Stimulated activated CD8-positive, alpha-beta memory T cell treated with anti-CD3 and anti-CD28 coated beads, Interleukin-4, amount 100 ng/mL, for 24 hours (primary cell): ENCODE measurements at regions not wholly inside any gene's neighbourhood (a gene's known extent, or its start where the extent isn't known, plus 50 kb on each side); places are given as distances from the start of the nearest gene placed in this dataset.
"Not testable (repeated sequence)": the region's sequence is repeated elsewhere in the genome, so short reads cannot be mapped to it uniquely, and the experiment has no call there.

Experiments
- DNase-seq: peaks from one replicate; pipeline ENCODE4 v3.0.0-alpha.2; 2020; ENCODE audit warnings: low read depth

DNA sequence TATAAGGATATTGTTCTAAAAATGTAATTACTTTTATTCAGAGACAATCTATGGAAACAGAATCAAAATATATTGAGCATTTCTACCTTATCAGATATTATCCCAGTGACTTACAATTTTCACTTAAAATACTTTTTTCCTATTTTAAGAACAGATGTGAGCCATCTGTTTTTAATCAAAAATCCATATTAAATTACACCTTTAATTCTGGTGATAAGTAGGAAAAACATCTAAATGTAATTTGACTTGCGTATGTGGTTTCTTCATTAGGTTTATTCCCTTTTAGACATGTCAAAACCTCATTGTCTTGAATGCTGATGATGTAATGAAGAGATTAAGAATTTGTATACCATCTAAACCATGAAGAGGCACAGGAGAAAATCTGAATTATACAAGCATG is 1118.8 kb upstream of the TMPRSS15 start:
- no peak for DNase-seq

DNA sequence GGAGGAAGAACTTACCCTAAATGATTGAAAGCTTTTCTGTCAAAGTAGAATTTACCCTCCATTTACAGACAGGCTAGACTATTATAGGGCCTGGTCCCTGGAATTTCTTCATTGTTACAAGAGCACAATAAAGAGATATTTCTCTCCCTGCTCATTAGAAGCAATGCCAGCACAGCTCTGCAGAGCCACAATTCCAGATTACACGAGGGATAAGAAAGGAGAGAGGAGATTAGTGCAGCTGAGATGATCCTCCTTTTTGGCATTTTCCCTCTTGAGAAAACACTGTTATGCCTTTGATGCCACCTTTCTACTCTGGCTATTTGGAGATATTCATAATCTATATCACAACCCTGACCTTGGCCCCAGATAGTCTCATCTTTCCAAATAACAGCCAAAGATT is 1119.5 kb upstream of the TMPRSS15 start:
- DNase-seq: no peak

DNA sequence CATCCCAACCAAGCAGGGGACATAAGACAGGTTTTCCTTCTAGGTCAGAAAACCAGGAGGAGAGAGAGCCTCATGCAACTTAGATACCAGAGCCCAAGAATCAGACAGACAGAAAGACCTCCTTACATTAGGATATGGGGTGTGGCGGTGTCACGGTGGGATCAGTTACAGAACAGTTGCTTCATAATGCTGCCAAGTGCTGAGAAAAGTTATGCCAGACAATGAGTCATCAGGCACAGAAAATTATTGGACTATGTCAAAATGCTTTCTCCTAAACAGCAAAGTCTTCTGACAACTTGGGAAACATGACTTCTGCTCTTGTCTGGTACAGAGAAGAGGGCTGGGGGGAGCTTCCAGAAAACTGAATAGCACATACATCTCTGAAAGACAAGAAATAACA is 1120.2 kb upstream of the TMPRSS15 start:
- DNase-seq: no peak

GRCh38 chr21:19529031-19529430 is 1125.4 kb upstream of the TMPRSS15 start:
- no peak for DNase-seq

DNA sequence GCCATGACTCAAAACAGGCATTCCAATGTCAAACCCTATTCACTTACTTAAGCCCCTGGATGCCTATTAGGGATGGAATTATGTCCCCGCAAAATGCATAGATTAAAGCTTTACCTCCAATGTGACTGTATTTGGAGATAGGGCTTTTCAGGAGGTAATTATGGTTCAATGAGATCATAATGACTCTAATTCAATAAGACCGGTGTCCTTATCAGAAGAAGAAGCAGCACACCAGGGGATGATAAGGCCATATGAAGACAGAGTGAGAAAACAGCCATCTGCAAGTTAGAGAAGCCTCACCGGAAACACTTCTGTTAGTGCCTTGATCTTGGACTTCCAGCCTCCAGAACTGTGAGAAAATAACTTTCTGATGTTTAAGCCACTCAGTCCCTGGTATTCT is 1131.8 kb upstream of the TMPRSS15 start:
- DNase-seq: no peak

- no peak for DNase-seq
Measured at GRCh38 chr21:19537116-19537515, 1133.5 kb upstream of the TMPRSS15 start.

GRCh38 chr21:19540287-19540686 is 1136.7 kb upstream of the TMPRSS15 start:
- no peak for DNase-seq

- DNase-seq: no peak
Measured at GRCh38 chr21:19541602-19542001, 1138.0 kb upstream of the TMPRSS15 start.

- not testable (repeated sequence) for DNase-seq
Measured at GRCh38 chr21:19544493-19544892, 1140.9 kb upstream of the TMPRSS15 start.

- DNase-seq: no peak
Measured at GRCh38 chr21:19547951-19548840, 1144.6 kb upstream of the TMPRSS15 start.

GRCh38 chr21:19553919-19554615 is 1150.5 kb upstream of the TMPRSS15 start:
- DNase-seq: no peak

DNA sequence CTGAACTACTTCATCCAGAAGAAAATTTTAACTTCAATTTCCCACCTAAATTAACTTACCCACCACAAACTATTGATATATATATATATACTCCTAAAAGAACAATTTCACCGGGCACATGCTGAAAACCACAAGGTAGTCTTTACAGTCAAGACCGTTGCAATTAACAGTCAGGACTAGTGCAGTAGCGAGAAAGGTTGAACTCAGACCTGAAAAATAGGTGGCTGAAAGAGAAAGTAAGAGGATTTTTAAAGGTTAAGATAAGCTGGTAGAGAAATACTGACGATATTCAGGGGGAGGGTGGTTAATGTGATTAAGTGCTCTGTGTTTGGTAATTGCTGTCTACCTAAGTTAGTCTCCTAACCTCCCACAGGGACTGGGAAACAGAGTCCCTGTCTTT is 1153.5 kb upstream of the TMPRSS15 start:
- no peak for DNase-seq

- DNase-seq: no peak
Measured at GRCh38 chr21:19557488-19557887, 1153.9 kb upstream of the TMPRSS15 start.

GRCh38 chr21:19565587-19565986 is 1162.0 kb upstream of the TMPRSS15 start:
- no peak for DNase-seq

DNA sequence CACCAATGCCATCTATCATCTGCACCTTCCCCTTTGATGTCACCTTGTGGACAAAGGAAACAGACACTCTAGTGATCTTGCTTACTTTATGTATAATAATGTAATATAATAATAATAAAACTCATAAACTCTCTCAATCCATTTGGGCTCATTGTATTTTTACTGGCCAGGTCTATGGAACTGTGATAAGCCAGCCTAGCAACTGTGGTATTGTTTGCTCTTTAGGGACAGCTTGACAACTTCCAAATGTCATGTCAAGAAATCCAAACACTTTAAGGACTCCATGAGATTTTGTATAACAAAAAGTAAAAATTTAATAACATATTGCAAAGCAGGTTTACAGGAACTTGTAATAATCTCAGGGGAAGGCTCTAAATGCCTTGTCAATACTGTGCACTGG is 1163.4 kb upstream of the TMPRSS15 start:
- DNase-seq: no peak

GRCh38 chr21:19577381-19577780 is 1173.8 kb upstream of the TMPRSS15 start:
- DNase-seq: no peak

- no peak for DNase-seq
Measured at GRCh38 chr21:19590044-19590443, 1186.5 kb upstream of the TMPRSS15 start.

DNA sequence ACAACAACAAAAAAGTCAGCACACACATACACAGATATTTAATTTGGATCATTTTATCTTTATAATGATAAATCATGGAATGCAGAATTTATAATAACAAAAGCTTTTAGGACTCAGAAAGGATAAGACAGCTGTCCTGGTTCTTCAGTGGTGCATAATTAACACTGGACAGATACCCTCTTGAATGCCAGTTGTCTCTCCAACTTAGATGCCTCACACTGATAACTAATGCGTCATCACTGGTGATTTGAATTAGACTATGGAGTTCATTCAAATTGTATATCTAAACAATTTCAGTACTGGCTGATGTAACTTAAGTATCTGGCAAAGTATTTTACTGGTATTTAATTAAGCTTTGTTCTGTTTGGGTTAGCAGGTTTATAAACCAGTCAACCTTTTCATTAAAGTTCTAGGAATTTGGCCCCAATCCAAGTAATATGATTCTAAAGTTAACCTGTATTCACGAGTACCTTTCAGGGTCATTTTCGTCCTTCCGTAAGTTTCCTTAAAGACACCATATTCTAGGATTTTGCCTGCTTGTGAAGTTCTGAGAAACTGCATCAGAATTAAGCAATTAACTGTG is 1199.5 kb upstream of the TMPRSS15 start:
- no peak for DNase-seq

DNA sequence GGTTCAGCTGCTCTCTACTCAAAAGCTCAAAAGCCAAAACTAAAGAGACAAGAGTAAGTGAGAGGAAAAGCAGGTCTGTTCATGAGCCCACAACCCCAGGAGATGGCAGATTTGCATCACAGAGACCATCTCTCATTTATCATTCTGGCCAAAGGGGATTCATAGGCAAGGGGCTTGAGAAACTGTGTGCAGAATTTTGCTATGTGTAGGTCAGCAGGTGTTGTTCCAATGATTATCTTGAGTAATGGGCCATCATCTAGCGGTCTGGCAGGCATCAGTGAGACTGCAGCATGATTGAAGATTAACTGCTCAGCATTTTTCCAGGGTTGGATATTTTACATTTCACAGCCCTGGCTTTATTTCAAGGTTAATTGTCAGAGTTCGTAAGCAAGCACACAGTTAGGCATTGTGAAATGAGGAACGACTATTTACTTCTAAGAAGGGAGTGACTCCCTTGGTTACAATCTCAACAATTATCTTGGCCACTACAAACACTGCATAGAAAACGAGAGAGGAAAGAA is 1204.6 kb upstream of the TMPRSS15 start:
- DNase-seq: no peak

- DNase-seq: no peak
Measured at GRCh38 chr21:19609611-19610010, 1206.0 kb upstream of the TMPRSS15 start.

DNA sequence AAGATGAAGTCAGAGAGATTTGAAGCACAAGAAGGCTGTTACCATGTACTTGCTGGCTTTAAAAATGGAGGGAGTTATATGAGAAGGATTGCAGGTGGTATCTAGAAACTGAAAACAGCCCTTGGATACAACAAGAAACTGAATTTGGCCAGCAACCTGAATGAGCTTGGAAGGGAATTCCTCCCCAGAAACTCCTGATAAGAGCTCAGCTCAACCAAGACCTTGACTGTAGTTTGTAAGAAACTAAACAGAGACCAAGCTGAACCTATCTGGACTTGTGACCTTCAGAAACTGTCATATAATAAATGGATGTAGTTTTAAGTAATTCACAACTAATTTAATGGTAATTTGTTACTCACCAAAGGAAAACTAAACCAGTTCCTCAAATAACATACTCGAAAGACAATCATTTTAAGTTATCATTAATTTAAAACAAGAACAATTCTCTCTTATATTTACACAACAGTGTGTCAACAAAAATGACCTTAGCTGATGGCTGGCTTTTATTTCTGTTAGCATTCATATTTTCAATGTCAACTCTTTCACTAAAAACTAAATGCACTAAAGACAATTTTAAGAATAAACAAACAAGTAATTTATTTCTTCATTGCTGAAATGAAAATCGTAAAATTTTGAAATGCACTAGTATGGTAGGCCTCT is 1218.4 kb upstream of the TMPRSS15 start:
- no peak for DNase-seq

DNA sequence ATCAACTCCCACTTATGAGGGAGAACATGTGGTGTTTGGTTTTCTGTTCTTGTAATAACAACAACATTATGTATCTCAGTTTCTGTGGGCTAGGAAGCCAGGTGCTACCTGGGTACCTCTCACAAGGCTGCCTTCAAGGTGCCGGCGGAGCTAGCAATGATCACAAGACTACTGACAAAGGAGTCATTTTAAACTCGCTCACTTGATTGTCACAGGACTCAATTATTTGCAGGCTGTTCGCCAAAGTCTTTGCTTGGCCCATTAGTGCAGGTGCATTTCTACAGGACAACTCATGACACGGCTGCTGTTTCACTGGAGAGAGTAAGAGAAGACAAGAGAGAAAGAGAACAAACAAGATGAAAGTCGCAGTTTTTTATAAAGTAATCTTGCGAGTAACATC is 1237.4 kb upstream of the TMPRSS15 start:
- DNase-seq: no peak
